H1 (cell line): ENCODE measurements at regions not wholly inside any gene's neighbourhood (a gene's known extent, or its start where the extent isn't known, plus 50 kb on each side); places are given as distances from the start of the nearest gene placed in this dataset.

Experiments used
- CTCF ChIA-PET: fragments of 300-600 bp; sonication (Branson Sonifier 250); formaldehyde crosslinking; loops from one replicate; lab custom pipeline; 2021; ENCODE audit not compliant: partially characterized antibody; lab: Charles Lee
- POLR2A ChIA-PET: fragments of 300-600 bp; sonication (Branson Sonifier 250); formaldehyde crosslinking; loops from one replicate; lab custom pipeline; 2021; ENCODE audit warnings: inconsistent platforms; ENCODE audit not compliant: partially characterized antibody; lab: Charles Lee
- DNase-seq, 2 experiments: peaks; one replicate each; pipeline versions ENCODE4 v3.0.0 to v3.0.0-alpha.2; 2010 to 2022; ENCODE audit warnings: low spot score in 2 of 2, low read depth in 1 of 2, mixed read lengths in 1 of 2
- FAIRE-seq: peaks from 2 replicates; lab custom pipeline; 2011; peaks lifted over from hg19 to GRCh38; lab: Jason Lieb, UNC
- H2AFZ ChIP-seq: 2 replicates; pipeline ENCODE4 v1.8.1; 2012; ENCODE audit warnings: low read length, inconsistent platforms
- H2AK5ac ChIP-seq: 2 replicates; pipeline ENCODE4 v1.6.1; 2013; ENCODE audit warnings: low read depth, low read length
- H2BK120ac ChIP-seq: replicated peaks from 2 replicates; pipeline ENCODE3; 2013; ENCODE audit warnings: low read depth, low read length, inconsistent platforms
- H2BK12ac ChIP-seq: 2 replicates; pipeline ENCODE4 v1.6.1; 2013; ENCODE audit warnings: low read depth, low read length
- H2BK15ac ChIP-seq: 2 replicates; pipeline ENCODE4 v1.6.1; 2013; ENCODE audit warnings: low read length
- H2BK20ac ChIP-seq: 2 replicates; pipeline ENCODE4 v1.6.1; 2013; ENCODE audit warnings: low read length
- H2BK5ac ChIP-seq: 2 replicates; pipeline ENCODE4 v1.6.1; 2013; ENCODE audit warnings: low read depth, low read length
- H3K14ac ChIP-seq: 2 replicates; pipeline ENCODE4 v1.6.1; 2013; ENCODE audit warnings: inconsistent platforms; ENCODE audit not compliant: insufficient read length
- H3K18ac ChIP-seq: 2 replicates; pipeline ENCODE4 v1.6.1; 2013; ENCODE audit warnings: low read length; ENCODE audit errors: extremely low read depth
- H3K23ac ChIP-seq: 2 replicates; pipeline ENCODE4 v1.6.1; 2013; ENCODE audit warnings: inconsistent platforms; ENCODE audit not compliant: insufficient read length
- H3K23me2 ChIP-seq: 2 replicates; pipeline ENCODE4 v1.6.1; 2013; ENCODE audit warnings: low read depth, low read length
- H3K27ac ChIP-seq: 2 replicates; pipeline ENCODE4 v1.6.1; 2011; ENCODE audit warnings: low read depth, low read length, inconsistent platforms
- H3K27me3 ChIP-seq, 4 experiments: replicated peaks in 1 of 4; 1 replicate in 1 of 4; 2 replicates in 3 of 4; pipeline versions ENCODE4 v1.6.1 to v1.8.1; 2011 to 2013; ENCODE audit warnings: low read length in 3 of 4, mild to moderate bottlenecking in 3 of 4, inconsistent platforms in 2 of 4, mixed read lengths in 2 of 4, moderate library complexity in 1 of 4; ENCODE audit not compliant: control insufficient read depth in 3 of 4, insufficient read depth in 3 of 4; ENCODE audit errors: extremely low read depth in 1 of 4
- H3K36me3 ChIP-seq, 4 experiments: 2 replicates each; pipeline versions ENCODE4 v1.6.1 to v1.8.1; 2011 to 2013; ENCODE audit warnings: mild to moderate bottlenecking in 4 of 4, low read length in 3 of 4, moderate library complexity in 2 of 4, control low read depth in 1 of 4, inconsistent platforms in 1 of 4; ENCODE audit not compliant: insufficient read depth in 4 of 4, control insufficient read depth in 2 of 4
- H3K4ac ChIP-seq: replicated peaks from 2 replicates; pipeline ENCODE3; 2013; ENCODE audit warnings: low read length, low read depth, mixed read lengths, inconsistent platforms; ENCODE audit not compliant: insufficient read length
- H3K4me1 ChIP-seq, 4 experiments: replicated peaks in 1 of 4; 1 replicate in 1 of 4; 2 replicates in 3 of 4; pipeline versions ENCODE4 v1.6.1 to v1.8.1; 2011 to 2013; ENCODE audit warnings: low read length in 3 of 4, inconsistent platforms in 2 of 4, mixed read lengths in 1 of 4; ENCODE audit not compliant: insufficient read depth in 4 of 4, control insufficient read depth in 3 of 4
- H3K4me2 ChIP-seq, 2 experiments: 2 replicates each; pipeline versions ENCODE4 v1.6.1 to v1.8.1; 2011 to 2013; ENCODE audit warnings: low read depth in 2 of 2, low read length in 2 of 2, control low read depth in 1 of 2, inconsistent platforms in 1 of 2, mild to moderate bottlenecking in 1 of 2; ENCODE audit not compliant: insufficient read depth in 1 of 2
- H3K4me3 ChIP-seq, 4 experiments: fragments of 200-600, 300-600 bp in 1 of 4; sonication (generic), shearing (Covaris generic), sonication (Bioruptor Twin) in 1 of 4; 2 replicates each; pipeline versions ENCODE4 v1.5.1 to v1.8.1; 2011 to 2016; ENCODE audit warnings: low read length in 4 of 4, low read depth in 3 of 4, control low read depth in 2 of 4, inconsistent platforms in 2 of 4, mild to moderate bottlenecking in 2 of 4, mixed read lengths in 1 of 4, moderate library complexity in 1 of 4; ENCODE audit not compliant: insufficient read depth in 2 of 4; ENCODE audit errors: extremely low read depth in 1 of 4
- H3K56ac ChIP-seq: replicated peaks from 2 replicates; pipeline ENCODE3; 2013; ENCODE audit warnings: low read depth, mild to moderate bottlenecking, mixed read lengths, low read length, inconsistent platforms; ENCODE audit not compliant: insufficient read length
- H3K79me1 ChIP-seq: 2 replicates; pipeline ENCODE4 v1.6.1; 2013; ENCODE audit warnings: low read depth, low read length, control low read depth
- H3K79me2 ChIP-seq, 2 experiments: 2 replicates each; pipeline versions ENCODE4 v1.6.1 to v1.8.1; 2012 to 2013; ENCODE audit warnings: low read length in 2 of 2, mild to moderate bottlenecking in 2 of 2, inconsistent platforms in 1 of 2; ENCODE audit not compliant: insufficient read depth in 2 of 2, control insufficient read depth in 1 of 2
- H3K9ac ChIP-seq, 4 experiments: replicated peaks in 1 of 4; 1 replicate in 1 of 4; 2 replicates in 3 of 4; pipeline versions ENCODE4 v1.6.1 to v1.8.1; 2011 to 2013; ENCODE audit warnings: low read depth in 3 of 4, low read length in 3 of 4, control low read depth in 2 of 4, mild to moderate bottlenecking in 2 of 4, moderate library complexity in 2 of 4, inconsistent platforms in 1 of 4; ENCODE audit errors: extremely low read depth in 1 of 4
- H3K9me3 ChIP-seq, 2 experiments: 2 replicates each; pipeline versions ENCODE4 v1.6.1 to v1.8.1; 2012 to 2013; ENCODE audit warnings: mild to moderate bottlenecking in 2 of 2, moderate library complexity in 2 of 2, control low read depth in 1 of 2, inconsistent platforms in 1 of 2, low read depth in 1 of 2, low read length in 1 of 2, mixed read lengths in 1 of 2; ENCODE audit not compliant: insufficient read depth in 2 of 2
- H4K20me1 ChIP-seq, 2 experiments: replicated peaks in 1 of 2; 2 replicates each; pipeline versions ENCODE3 to v1.8.1; 2011 to 2013; ENCODE audit warnings: inconsistent platforms in 2 of 2, low read length in 2 of 2, mild to moderate bottlenecking in 1 of 2; ENCODE audit not compliant: insufficient read depth in 2 of 2, control insufficient read depth in 1 of 2
- H4K5ac ChIP-seq: 2 replicates; pipeline ENCODE4 v1.6.1; 2013; ENCODE audit warnings: low read length, low read depth, mixed read lengths, inconsistent platforms; ENCODE audit not compliant: insufficient read length
- H4K8ac ChIP-seq: 2 replicates; pipeline ENCODE4 v1.8.0; 2013; ENCODE audit warnings: mild to moderate bottlenecking, moderate library complexity, low read length, inconsistent platforms; ENCODE audit not compliant: insufficient read depth; ENCODE audit errors: extremely low read depth
- H4K91ac ChIP-seq: replicated peaks from 2 replicates; pipeline ENCODE3; 2013; ENCODE audit warnings: low read length, mixed read lengths, inconsistent platforms; ENCODE audit not compliant: insufficient read length
- ASH2L ChIP-seq: fragments of 200-600, 300-600 bp; sonication (generic); IDR thresholded peaks from one replicate; pipeline ENCODE4 v1.7.1; 2017; ENCODE audit warnings: low read length
- EGR1 ChIP-seq: IDR thresholded peaks from 2 replicates; pipeline ENCODE4 v1.6.1; 2011; ENCODE audit warnings: low read depth, low read length, borderline replicate concordance
- JUN ChIP-seq: IDR thresholded peaks from 2 replicates; pipeline ENCODE4 v1.6.1; 2011; ENCODE audit warnings: low read depth, mild to moderate bottlenecking, improper control_type of control experiment, low read length
- POLR2AphosphoS5 ChIP-seq: IDR thresholded peaks from 2 replicates; pipeline ENCODE4 v1.6.1; 2011; ENCODE audit warnings: low read depth, low read length
- SIN3A ChIP-seq, 2 experiments: IDR thresholded peaks in 1 of 2; conservative IDR thresholded peaks in 1 of 2; 2 replicates each; pipeline ENCODE4 v1.6.1; 2011 to 2012; ENCODE audit warnings: low read length in 2 of 2, improper control_type of control experiment in 1 of 2, low read depth in 1 of 2, mild to moderate bottlenecking in 1 of 2
- SIX5 ChIP-seq: IDR thresholded peaks from 2 replicates; pipeline ENCODE4 v1.6.1; 2011; ENCODE audit warnings: mild to moderate bottlenecking, low read depth, low read length
- TAF7 ChIP-seq: optimal IDR thresholded peaks from 2 replicates; pipeline ENCODE3; 2011; ENCODE audit warnings: low read depth, mild to moderate bottlenecking, inconsistent platforms, low read length, moderate library complexity, borderline replicate concordance
- TBP ChIP-seq: IDR thresholded peaks from 2 replicates; pipeline ENCODE4 v1.6.1; 2011; ENCODE audit warnings: low read depth, low read length, improper control_type of control experiment
- WGBS, 2 experiments: shearing (Covaris generic) in 1 of 2; methylation state at CpG; one replicate each; pipeline versions ENCODE4 v1.1.6 to v1.1.7; 2013 to 2015; ENCODE audit warnings: low lambda C conversion rate in 2 of 2, mixed read lengths in 2 of 2, inconsistent platforms in 1 of 2, low coverage in 1 of 2, missing lambda C conversion rate in 1 of 2; ENCODE audit not compliant: insufficient replicate concordance in 2 of 2, insufficient coverage in 1 of 2, insufficient read length in 1 of 2; ENCODE audit errors: extremely low coverage in 1 of 2, missing lambda C conversion rate in 1 of 2; 5-methylcytosine and 5-hydroxymethylcytosine counted together

DNA sequence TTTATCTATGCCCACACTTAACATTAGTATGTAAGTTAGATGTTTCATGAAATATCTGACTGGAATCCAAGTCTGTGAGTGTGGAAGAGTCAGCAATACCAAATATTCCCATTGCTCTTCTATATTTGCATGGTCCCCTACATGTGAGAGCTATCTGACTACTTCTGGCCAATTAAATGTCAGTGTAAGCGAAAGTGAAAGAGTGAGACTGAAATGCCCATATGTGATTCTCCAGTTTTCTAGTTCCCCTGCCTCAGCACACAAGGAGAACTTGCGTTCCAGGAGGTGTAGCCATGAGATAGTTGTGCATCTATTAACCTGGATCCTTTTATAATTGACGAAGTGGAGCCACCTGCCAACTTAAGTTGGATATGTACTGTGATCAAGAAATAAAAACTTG, 50.1 kb upstream of the GLRB start:
- no peaks in the 10 kb centered on the region for H3K36me3 ChIP-seq
- H3K9ac ChIP-seq, result no peak overlapping the region
- CTCF ChIA-PET, result interaction anchor here (1.0 to 1.7 kb wide), 3 partner anchors 9 to 68 kb away, joined by 3 to 4 read pairs (median 3); no protein-coding TSS in a partner anchor
- no peak overlapping the region for H3K23ac ChIP-seq
- no peak overlapping the region for H3K18ac ChIP-seq
- H3K14ac ChIP-seq, result no peak overlapping the region
- H3K56ac ChIP-seq, result no peak overlapping the region
- no peak overlapping the region for H3K27ac ChIP-seq
- H4K20me1 ChIP-seq, result no peaks in the 10 kb centered on the region
- no peak for FAIRE-seq
- H2BK5ac ChIP-seq, result no peak overlapping the region
- H3K4ac ChIP-seq, result no peak overlapping the region
- POLR2A ChIA-PET, result no interaction called here
- no peaks in the 10 kb centered on the region for H3K9me3 ChIP-seq
- no peaks in the 10 kb centered on the region for H3K23me2 ChIP-seq
- no peak overlapping the region for H2BK20ac ChIP-seq
- H3K79me2 ChIP-seq, result no peaks in the 10 kb centered on the region
- no peak for DNase-seq
- TF ChIP-seq EGR1 (no peak), ASH2L (no peak), SIX5 (no peak), TBP (no peak), JUN (no peak), TAF7 (no peak), SIN3A (conservative IDR thresholded peaks at IDR 0.05 in 1 of 2, IDR thresholded peaks at IDR 0.05 in 1 of 2; ENCODE audit: low read depth in 1 of 2, low read length in 2 of 2) (no peak), POLR2AphosphoS5 (no peak)
- TF ChIP-seq, all 59 proteins: peak for 0
- Histone ChIP-seq H3K4me3 (no peak overlapping the region), H3K79me1 (no peaks in the 10 kb centered on the region), H2BK12ac (no peak overlapping the region), H3K27me3 (no peaks in the 10 kb centered on the region), H4K8ac (no peak overlapping the region), H3K4me1 (no peaks in the 10 kb centered on the region), H3K4me2 (no peak overlapping the region), H2AK5ac (no peak overlapping the region), H2AFZ (no peak overlapping the region; the same call in 1 of the 2 replicates), H2BK120ac (no peak overlapping the region), H4K91ac (no peak overlapping the region), H4K5ac (no peak overlapping the region), H2BK15ac (no peak overlapping the region)
- 93% methylated on average over 3 of the region's 3 CpGs; no CpG with 5 or more reads in 1 of the 2 experiments for WGBS, 2 experiments
